ENCODE measurements at regions not wholly inside any gene's neighbourhood (a gene's known extent, or its start where the extent isn't known, plus 50 kb on each side); places are given as distances from the start of the nearest gene placed in this dataset.

DNA sequence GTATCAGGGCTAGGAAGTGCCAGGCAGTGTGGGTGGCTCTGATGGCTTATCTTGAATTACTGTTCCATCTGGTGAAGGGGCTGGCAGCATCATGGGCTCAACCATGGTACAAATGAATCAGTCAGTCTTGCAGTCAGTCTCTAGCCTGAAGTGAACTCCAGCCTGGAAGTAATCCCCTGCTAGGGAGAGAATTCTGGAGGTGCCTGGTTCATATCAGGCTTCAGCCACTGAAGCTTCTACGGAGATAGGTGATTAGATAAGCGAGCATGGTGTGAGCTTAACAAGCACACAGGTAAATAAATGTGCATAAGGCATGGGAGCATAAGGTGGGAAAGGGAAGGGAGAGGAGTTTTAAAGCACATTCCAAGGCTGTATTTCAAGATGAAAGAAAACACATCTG, 541.7 kb downstream of the MBD2 start (continued):
- TF ChIP-seq, protein P1, sequence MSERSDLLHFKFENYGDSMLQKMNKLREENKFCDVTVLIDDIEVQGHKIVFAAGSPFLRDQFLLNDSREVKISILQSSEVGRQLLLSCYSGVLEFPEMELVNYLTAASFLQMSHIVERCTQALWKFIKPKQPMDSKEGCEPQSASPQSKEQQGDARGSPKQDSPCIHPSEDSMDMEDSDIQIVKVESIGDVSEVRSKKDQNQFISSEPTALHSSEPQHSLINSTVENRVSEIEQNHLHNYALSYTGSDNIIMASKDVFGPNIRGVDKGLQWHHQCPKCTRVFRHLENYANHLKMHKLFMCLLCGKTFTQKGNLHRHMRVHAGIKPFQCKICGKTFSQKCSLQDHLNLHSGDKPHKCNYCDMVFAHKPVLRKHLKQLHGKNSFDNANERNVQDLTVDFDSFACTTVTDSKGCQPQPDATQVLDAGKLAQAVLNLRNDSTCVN (CRISPR knock-in tag; IDR thresholded peaks at IDR 0.05), result no peak
- no peak for TF ChIP-seq MECOM (CRISPR knock-in tag; IDR thresholded peaks at IDR 0.05)
- no peak for TF ChIP-seq MCM2 (IDR thresholded peaks at IDR 0.05; ENCODE audit: low read depth)

DNA sequence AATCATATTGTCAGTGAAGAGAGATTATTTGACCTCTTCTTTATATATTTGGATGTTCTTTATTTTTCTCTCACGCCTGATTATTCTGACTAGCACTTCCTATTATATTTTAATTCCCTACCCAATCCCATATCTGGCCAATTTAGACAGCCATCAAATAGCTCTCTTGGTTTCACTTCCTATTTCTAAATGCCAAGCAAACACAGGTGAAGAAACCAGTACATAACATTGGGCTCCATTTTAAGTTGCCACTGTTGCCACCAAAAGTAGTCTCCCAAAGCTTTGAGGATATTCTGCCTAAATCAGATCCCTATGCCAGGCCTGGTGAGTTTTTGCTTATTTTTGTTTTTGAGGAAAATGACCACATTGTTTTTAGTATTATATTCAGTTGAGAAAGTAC, 547.0 kb downstream of the MBD2 start:
- BruUV-seq (replicated peaks), result no TSS peak
- 0% methylated on average over 1 of the region's 1 CpG for WGBS (ENCODE audit: insufficient coverage, low coverage, missing lambda C conversion rate)
- DNase-seq (ENCODE audit: extremely low read depth in 1 of 4, low spot score in 3 of 4) (no peak), ATAC-seq (no peak), FAIRE-seq (no peak)
- no peaks in the 10 kb centered on the region for H3K79me2 ChIP-seq (ENCODE audit: control insufficient read depth, insufficient read depth, low read length)
- in situ Hi-C loops (cut with MboI), result no loop called here
- no peak overlapping the region for H3K9ac ChIP-seq (ENCODE audit: insufficient read depth in 1 of 2, low read depth in 2 of 2, low read length in 2 of 2)
- H3K9me3 ChIP-seq (replicated peaks; ENCODE audit: control insufficient read depth, insufficient read depth, low read depth, low read length), result no peaks in the 10 kb centered on the region
- no peaks in the 10 kb centered on the region for H4K20me1 ChIP-seq (replicated peaks; ENCODE audit: control insufficient read depth, insufficient read depth, low read length)
- no peak overlapping the region for H2AFZ ChIP-seq (ENCODE audit: low read depth, low read length)
- no peak overlapping the region for H3K27ac ChIP-seq (ENCODE audit: extremely low read depth, low read depth, low read length)
- H3K27me3 ChIP-seq (ENCODE audit: control insufficient read depth in 2 of 2, insufficient read depth in 2 of 2, low read length in 2 of 2), result no peaks in the 10 kb centered on the region
- ChIA-PET POLR2A (no interaction called here), CTCF (ENCODE audit: low intra/inter-chr PET ratio) (no interaction called here)
- no peaks in the 10 kb centered on the region for H3K4me1 ChIP-seq (replicated peaks in 1 of 2; ENCODE audit: control insufficient read depth in 2 of 2, insufficient read depth in 2 of 2, low read length in 2 of 2)
- H3K4me2 ChIP-seq (ENCODE audit: insufficient read depth, low read length), result no peak overlapping the region
- H3K9me1 ChIP-seq (ENCODE audit: control insufficient read depth, insufficient read depth, low read length), result no peaks in the 10 kb centered on the region
- no peaks in the 10 kb centered on the region for H3K36me3 ChIP-seq (ENCODE audit: control insufficient read depth, insufficient read depth, low read length)
- H3K4me3 ChIP-seq, result no peak overlapping the region
- intact Hi-C loops (cut with micrococcal nuclease), result no loop called here
- TF ChIP-seq, protein P2, sequence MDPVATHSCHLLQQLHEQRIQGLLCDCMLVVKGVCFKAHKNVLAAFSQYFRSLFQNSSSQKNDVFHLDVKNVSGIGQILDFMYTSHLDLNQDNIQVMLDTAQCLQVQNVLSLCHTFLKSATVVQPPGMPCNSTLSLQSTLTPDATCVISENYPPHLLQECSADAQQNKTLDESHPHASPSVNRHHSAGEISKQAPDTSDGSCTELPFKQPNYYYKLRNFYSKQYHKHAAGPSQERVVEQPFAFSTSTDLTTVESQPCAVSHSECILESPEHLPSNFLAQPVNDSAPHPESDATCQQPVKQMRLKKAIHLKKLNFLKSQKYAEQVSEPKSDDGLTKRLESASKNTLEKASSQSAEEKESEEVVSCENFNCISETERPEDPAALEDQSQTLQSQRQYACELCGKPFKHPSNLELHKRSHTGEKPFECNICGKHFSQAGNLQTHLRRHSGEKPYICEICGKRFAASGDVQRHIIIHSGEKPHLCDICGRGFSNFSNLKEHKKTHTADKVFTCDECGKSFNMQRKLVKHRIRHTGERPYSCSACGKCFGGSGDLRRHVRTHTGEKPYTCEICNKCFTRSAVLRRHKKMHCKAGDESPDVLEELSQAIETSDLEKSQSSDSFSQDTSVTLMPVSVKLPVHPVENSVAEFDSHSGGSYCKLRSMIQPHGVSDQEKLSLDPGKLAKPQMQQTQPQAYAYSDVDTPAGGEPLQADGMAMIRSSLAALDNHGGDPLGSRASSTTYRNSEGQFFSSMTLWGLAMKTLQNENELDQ (CRISPR knock-in tag; IDR thresholded peaks at IDR 0.05; ENCODE audit: borderline replicate concordance), result no peak
- TF ChIP-seq CHD4 (IDR thresholded peaks at IDR 0.05; ENCODE audit: insufficient read depth, insufficient replicate concordance, low read depth, low read length, poor library complexity, severe bottlenecking) (no peak), MTA2 (IDR thresholded peaks at IDR 0.05; ENCODE audit: low read depth) (no peak), PHF8 (IDR thresholded peaks at IDR 0.05; ENCODE audit: borderline replicate concordance, low read length) (no peak), PRPF4 (IDR thresholded peaks at IDR 0.05; ENCODE audit: insufficient read depth, low read depth, low read length, poor library complexity, severe bottlenecking) (no peak), BRCA1 (IDR thresholded peaks at IDR 0.05) (no peak), BRCA1 (CRISPR knock-in tag; IDR thresholded peaks at IDR 0.05) (no peak), ZNF253 (CRISPR knock-in tag; conservative IDR thresholded peaks at IDR 0.05) (no peak), YY1 (IDR thresholded peaks at IDR 0.05; ENCODE audit: borderline replicate concordance in 1 of 3, control insufficient read depth in 1 of 3, extremely low read depth in 1 of 3, insufficient read depth in 3 of 3, insufficient read length in 1 of 3, insufficient replicate concordance in 2 of 3, low read depth in 1 of 3, low read length in 2 of 3) (no peak), NCOR1 (IDR thresholded peaks at IDR 0.05) (no peak), ZNF586 (CRISPR knock-in tag; conservative IDR thresholded peaks at IDR 0.05) (no peak), TRIM28 (IDR thresholded peaks at IDR 0.05) (no peak), DACH1 (IDR thresholded peaks at IDR 0.05; ENCODE audit: partially characterized antibody) (no peak), RBM15 (IDR thresholded peaks at IDR 0.05; ENCODE audit: insufficient read depth, low read length) (no peak), TCF3 (CRISPR knock-in tag; IDR thresholded peaks at IDR 0.05) (no peak)
- TF ChIP-seq, protein P3, sequence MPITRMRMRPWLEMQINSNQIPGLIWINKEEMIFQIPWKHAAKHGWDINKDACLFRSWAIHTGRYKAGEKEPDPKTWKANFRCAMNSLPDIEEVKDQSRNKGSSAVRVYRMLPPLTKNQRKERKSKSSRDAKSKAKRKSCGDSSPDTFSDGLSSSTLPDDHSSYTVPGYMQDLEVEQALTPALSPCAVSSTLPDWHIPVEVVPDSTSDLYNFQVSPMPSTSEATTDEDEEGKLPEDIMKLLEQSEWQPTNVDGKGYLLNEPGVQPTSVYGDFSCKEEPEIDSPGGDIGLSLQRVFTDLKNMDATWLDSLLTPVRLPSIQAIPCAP (CRISPR knock-in tag; IDR thresholded peaks at IDR 0.05; ENCODE audit: borderline replicate concordance), result no peak

Data from K562 (cell line).